Adrenal gland (tissue), 9 donors: ENCODE measurements at regions not wholly inside any gene's neighbourhood (a gene's known extent, or its start where the extent isn't known, plus 50 kb on each side); places are given as distances from the start of the nearest gene placed in this dataset.
"Not testable (repeated sequence)": the region's sequence is repeated elsewhere in the genome, so short reads cannot be mapped to it uniquely, and the experiment has no call there.

ENCODE experiments used
- DNase-seq, 7 donors: peaks; one replicate each; pipeline ENCODE4 v3.0.0-alpha.2; 2019 to 2020
- H3K27ac ChIP-seq, 5 donors: fragments of 200-600 bp; sonication (generic) in 4 of 5; 1 replicate in 3 of 5; 2 replicates in 2 of 5; pipeline versions ENCODE4 v1.5.1 to v1.8.0; 2016 to 2020; ENCODE audit warnings: mild to moderate bottlenecking in 1 of 5
- H3K27me3 ChIP-seq: fragments of 200-600 bp; 2 replicates; pipeline ENCODE4 v1.8.0; 2021
- H3K36me3 ChIP-seq, 2 donors: fragments of 200-600 bp; replicated peaks in 1 of 2; 1 replicate in 1 of 2; 2 replicates in 1 of 2; pipeline versions ENCODE4 v1.5.1 to v1.8.0; 2018 to 2022
- H3K4me1 ChIP-seq, 2 donors: fragments of 200-600 bp; replicated peaks in 1 of 2; 1 replicate in 1 of 2; 2 replicates in 1 of 2; pipeline versions ENCODE4 v1.5.1 to v1.8.0; 2018 to 2021
- H3K4me3 ChIP-seq, 4 donors: fragments of 200-600 bp; sonication (generic) in 3 of 4; one replicate each; pipeline ENCODE4 v1.5.1; 2016 to 2018
- H3K9me3 ChIP-seq, 3 donors: fragments of 200-600 bp; sonication (generic) in 1 of 3; replicated peaks in 1 of 3; 1 replicate in 2 of 3; 2 replicates in 1 of 3; pipeline versions ENCODE4 v1.5.1 to v1.8.0; 2016 to 2021
- CTCF ChIP-seq, 6 experiments: fragments of 450-650 bp in 4 of 6; fragments of 200-600 bp in 2 of 6; sonication (generic) in 1 of 6; IDR thresholded peaks; 1 replicate in 5 of 6; 2 replicates in 1 of 6; pipeline versions ENCODE4 v1.5.1 to v1.8.0; 2016 to 2021; ENCODE audit warnings: antibody characterized with exemption in 6 of 6, mild to moderate bottlenecking in 2 of 6, moderate library complexity in 1 of 6
- POLR2A ChIP-seq, 2 donors: fragments of 450-650 bp; IDR thresholded peaks; one replicate each; pipeline ENCODE4 v1.6.1; 2017; ENCODE audit warnings: antibody characterized with exemption in 2 of 2, mild to moderate bottlenecking in 2 of 2, moderate library complexity in 1 of 2
- WGBS, 4 donors: extraction: QIAGEN DNeasy Blood & Tissue Kit in 2 of 4; methylation state at CpG; one replicate each; pipeline versions ENCODE4 v1.1.5 to v1.1.7; 2013 to 2017; 5-methylcytosine and 5-hydroxymethylcytosine counted together
- intact Hi-C, 2 donors: fragments of 100-400 bp; cut with DNase I; formaldehyde crosslinking; loops; one replicate each; pipeline versions ENCODE4 v1.14.1 to v1.15.0; 2022 to 2023
- donor health status: healthy with polysubstance abuse.
- donor health status: Bipolar disorder and iron deficiency.
- donor health status: DM: yes; HTN: yes; CAD: no.
- donor health status: DM: no; HTN: no; CAD: no.
- donor health status: DM: no; HTN: no; CAD: no.

DNA sequence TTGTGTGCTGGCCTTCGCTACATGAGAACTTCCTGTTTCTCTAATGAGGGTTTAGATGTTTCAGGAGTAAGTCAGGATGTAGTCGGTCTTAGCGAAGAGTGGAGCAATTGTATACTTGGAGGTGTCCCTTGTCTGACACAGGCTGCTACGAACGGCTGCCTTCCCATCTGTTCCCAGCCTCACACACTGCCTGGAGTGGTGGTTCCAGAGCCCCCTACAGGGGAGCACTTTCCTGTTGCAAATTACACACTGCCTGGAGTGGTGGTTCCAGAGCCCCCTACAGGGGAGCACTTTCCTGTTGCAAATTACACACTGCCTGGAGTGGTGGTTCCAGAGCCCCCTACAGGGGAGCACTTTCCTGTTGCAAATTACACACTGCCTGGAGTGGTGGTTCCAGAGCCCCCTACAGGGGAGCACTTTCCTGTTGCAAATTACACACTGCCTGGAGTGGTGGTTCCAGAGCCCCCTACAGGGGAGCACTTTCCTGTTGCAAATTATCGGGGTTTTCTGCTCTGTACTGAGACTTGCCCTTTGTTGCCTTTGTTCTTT is 126.5 kb upstream of the L3MBTL4 start:
- H3K9me3 ChIP-seq, H3K4me1 ChIP-seq, H3K36me3 ChIP-seq, H3K27ac ChIP-seq, H3K4me3 ChIP-seq, H3K27me3 ChIP-seq, DNase-seq: not testable (repeated sequence)
- intact Hi-C loops = loop anchor here (5.0 kb wide), 1 partner anchor 346 kb away; no protein-coding TSS in a partner anchor
- TF ChIP-seq CTCF (IDR thresholded peaks at IDR 0.05) = peak in 1 of 6 experiments; percentile 20
- WGBS, 4 donors = 49 to 69% (median 63%) methylated on average over 6 of the region's 6 CpGs

- Histone ChIP-seq H3K4me1 (peaks cover 0 to 10% of the 10 kb centered on the region in 2 donors), H3K27ac (no peak overlapping the region), H3K36me3 (no peaks in the 10 kb centered on the region), H3K27me3 (no peaks in the 10 kb centered on the region), H3K4me3 (no peak overlapping the region), H3K9me3 (no peaks in the 10 kb centered on the region)
- DNase-seq = no peak
- intact Hi-C loops = loop anchor here (5.0 kb wide), 1 partner anchor 345 kb away; no protein-coding TSS in a partner anchor
- WGBS, 4 donors = 62 to 76% (median 72%) methylated on average over 5 of the region's 5 CpGs
- TF ChIP-seq CTCF (IDR thresholded peaks at IDR 0.05) = no peak
- no peak for TF ChIP-seq POLR2A (IDR thresholded peaks at IDR 0.05)
Measured at GRCh38 chr18:6542296-6542695, 127.6 kb upstream of the L3MBTL4 start.

GRCh38 chr18:6543330-6543908 is 128.7 kb upstream of the L3MBTL4 start:
- H3K36me3 ChIP-seq = no peaks in the 10 kb centered on the region
- H3K9me3 ChIP-seq = no peaks in the 10 kb centered on the region
- WGBS, 4 donors = 28 to 38% (median 34%) methylated on average over 8 of the region's 8 CpGs
- H3K27ac ChIP-seq = no peak overlapping the region
- no peaks in the 10 kb centered on the region for H3K27me3 ChIP-seq
- peaks cover 0 to 10% of the 10 kb centered on the region in 2 donors for H3K4me1 ChIP-seq
- intact Hi-C loops = loop anchor here (5.0 kb wide), 1 partner anchor 344 kb away; no protein-coding TSS in a partner anchor
- H3K4me3 ChIP-seq = no peak overlapping the region
- TF ChIP-seq POLR2A (IDR thresholded peaks at IDR 0.05) = no peak
- TF ChIP-seq CTCF (IDR thresholded peaks at IDR 0.05) = peak; percentile 39 to 68 (median 58)
- DNase-seq = no peak

GRCh38 chr18:6546229-6546628 is 131.5 kb upstream of the L3MBTL4 start:
- WGBS, 4 donors = 35 to 47% (median 43%) methylated on average over 4 of the region's 4 CpGs
- Histone ChIP-seq H3K4me3 (no peak overlapping the region), H3K36me3 (no peaks in the 10 kb centered on the region), H3K27me3 (no peaks in the 10 kb centered on the region), H3K9me3 (no peaks in the 10 kb centered on the region), H3K4me1 (peaks cover 0 to 10% of the 10 kb centered on the region in 2 donors), H3K27ac (peak overlapping the region in 2 of 5 donors; percentile 18 to 28)
- DNase-seq = peak; percentile 26 to 64 (median 44)
- intact Hi-C loops = no loop called here
- TF ChIP-seq POLR2A (IDR thresholded peaks at IDR 0.05) (no peak), CTCF (IDR thresholded peaks at IDR 0.05) (no peak)
